Fibroblast of skin of right quadriceps (primary cell): ENCODE measurements at regions not wholly inside any gene's neighbourhood (a gene's known extent, or its start where the extent isn't known, plus 50 kb on each side); places are given as distances from the start of the nearest gene placed in this dataset.
"Not testable (repeated sequence)": the region's sequence is repeated elsewhere in the genome, so short reads cannot be mapped to it uniquely, and the experiment has no call there.

ENCODE experiments used
- DNase-seq: peaks from one replicate; pipeline ENCODE4 v3.0.0-alpha.2; 2013

GRCh38 chr5:53276825-53277224, 167.3 kb upstream of the MOCS2 start:
- DNase-seq, result no peak

GRCh38 chr5:53277491-53277890, 167.9 kb upstream of the MOCS2 start:
- no peak for DNase-seq

GRCh38 chr5:53287573-53287972, 178.0 kb upstream of the MOCS2 start:
- DNase-seq, result no peak

DNA sequence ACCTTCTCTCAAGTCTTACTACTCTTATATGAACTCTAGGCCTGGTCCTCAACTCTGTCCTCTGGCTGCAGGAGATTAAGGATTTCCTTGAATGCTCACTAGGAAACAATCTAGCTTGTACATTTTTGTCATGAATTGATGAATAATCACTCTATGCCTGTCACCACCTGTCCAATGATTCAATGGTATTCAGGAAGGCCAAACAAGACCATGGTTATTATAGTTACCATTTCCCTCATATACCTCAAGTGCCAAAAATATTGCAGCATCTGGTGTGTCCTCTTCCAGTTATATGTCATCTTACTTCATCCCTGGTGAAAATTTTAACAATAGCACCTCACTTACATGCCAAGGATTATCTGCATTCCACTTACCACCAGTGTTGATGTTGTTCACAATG, 179.0 kb upstream of the MOCS2 start:
- DNase-seq, result no peak

GRCh38 chr5:53291047-53291446, 181.5 kb upstream of the MOCS2 start:
- DNase-seq, result no peak

DNA sequence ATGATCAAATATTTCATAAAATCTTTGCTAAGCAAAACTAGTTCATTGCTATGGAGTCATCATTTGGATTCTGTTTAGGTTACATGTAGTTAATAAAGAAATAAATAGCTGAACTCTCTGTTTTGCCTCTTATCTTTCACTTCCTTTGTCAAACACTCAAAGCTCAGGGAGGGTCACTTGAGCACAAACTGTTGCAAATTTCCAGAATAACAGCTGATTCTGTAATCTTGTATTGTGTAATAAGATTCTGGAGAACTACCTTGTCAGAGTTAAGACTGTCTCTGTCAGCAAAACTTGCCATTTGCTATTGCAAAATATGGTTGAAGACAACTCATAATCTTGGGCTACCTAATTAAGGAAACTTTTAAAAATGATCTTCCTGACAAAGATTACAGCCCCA, 182.0 kb upstream of the MOCS2 start:
- no peak for DNase-seq

DNA sequence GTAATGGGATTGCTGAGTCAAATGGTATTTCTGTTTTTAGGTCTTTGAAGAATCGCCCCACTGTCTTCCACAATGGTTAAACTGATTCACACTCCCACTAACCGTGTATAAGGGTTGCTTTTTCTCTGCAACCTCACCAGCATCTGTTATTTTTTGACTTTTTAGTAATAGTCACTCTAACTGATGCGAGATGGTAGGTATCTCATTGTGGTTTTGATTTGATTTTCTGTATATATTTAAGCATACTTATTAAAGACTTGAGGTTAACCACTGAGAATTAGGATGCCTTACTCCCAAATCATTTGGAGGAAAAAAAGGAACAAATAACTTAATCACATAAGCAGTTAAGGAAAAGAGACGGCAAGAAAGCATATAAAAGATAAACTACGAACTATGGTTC, 181.6 kb upstream of the FST start:
- DNase-seq, result peak; percentile 48

- DNase-seq, result peak; percentile 69
These were observed 177.9 kb upstream of the FST start for GRCh38 chr5:53302529-53302928.

DNA sequence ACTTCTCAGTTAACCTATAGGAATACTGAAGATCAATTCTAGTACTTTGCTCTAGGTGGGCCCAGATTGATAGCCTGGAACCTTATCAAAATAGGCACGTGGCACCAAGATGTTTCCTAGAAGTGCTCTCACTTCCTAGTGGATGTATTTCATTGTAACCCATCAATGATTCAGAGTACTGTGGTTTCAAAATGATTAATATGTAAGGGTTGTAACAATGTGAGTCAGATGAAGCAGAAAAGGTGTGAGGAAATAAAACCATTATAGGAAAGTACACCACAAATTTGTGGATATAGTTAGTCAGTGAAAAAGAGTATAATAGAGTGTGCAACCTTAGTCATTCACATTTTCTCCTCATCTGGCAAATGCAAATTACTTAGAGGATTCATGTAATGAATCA, 177.3 kb upstream of the FST start:
- peak; percentile 90 for DNase-seq

- not testable (repeated sequence) for DNase-seq
These were observed 175.1 kb upstream of the FST start for GRCh38 chr5:53305316-53305715.

DNA sequence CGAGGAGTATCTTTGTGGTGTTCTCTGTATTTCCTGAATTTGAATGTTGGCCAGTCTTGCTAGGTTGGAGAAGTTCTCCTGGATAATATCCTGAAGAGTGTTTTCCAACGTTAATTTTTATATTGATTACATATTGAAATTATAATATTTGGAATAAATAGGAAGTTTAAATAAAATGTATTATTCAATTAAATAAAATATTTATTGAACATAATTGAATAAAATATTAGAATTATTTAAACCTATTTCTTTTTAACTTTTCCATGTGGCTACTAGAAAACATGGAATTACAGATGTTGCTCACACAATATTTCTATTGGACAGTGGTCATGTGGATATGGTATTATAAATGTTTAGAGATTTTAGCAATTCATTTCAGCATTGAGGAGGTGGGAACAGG, 170.8 kb upstream of the FST start:
- DNase-seq, result no peak

- DNase-seq, result peak; percentile 43
These were observed 168.7 kb upstream of the FST start for GRCh38 chr5:53311681-53312080.

DNA sequence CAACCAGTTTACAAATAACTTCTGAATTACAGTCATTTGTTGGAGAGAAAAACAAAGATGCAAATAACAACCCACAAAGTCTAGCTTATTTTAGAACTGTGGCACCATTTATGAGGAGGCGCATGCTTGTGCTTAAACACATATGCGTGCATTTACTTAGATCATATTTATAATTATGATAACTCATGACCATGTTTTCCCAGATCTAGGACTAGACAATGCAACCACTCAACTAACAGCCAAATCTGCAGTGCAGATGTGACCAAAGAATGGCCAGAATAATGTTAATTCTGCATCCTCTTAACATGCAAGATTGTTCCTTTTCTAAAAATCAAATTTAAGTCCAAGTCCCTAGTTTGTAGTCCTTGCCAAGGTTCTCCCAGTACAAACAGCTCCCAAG, 167.3 kb upstream of the FST start:
- DNase-seq, result no peak

DNA sequence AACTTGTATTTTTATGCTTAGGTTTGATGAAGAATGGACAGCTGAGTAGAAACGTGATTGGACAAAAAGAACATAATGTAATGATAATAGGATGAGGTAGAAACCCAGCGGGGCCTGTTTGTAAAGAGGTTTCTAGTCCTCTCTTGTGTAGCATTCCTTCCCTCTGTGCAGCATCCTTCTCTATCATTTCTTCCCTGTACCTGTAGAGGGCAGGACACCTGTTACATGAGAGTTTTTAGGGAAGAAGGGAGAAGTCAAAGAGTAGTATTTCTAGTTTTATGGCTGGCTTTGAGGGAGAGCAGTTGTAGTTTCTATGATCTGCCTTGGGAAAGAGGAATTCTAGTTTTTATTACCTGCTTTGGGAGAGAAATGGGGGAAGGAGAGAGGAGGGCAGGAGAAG, 162.1 kb upstream of the FST start:
- DNase-seq, result no peak

- DNase-seq, result no peak
These were observed 161.1 kb upstream of the FST start for GRCh38 chr5:53319315-53319714.

DNA sequence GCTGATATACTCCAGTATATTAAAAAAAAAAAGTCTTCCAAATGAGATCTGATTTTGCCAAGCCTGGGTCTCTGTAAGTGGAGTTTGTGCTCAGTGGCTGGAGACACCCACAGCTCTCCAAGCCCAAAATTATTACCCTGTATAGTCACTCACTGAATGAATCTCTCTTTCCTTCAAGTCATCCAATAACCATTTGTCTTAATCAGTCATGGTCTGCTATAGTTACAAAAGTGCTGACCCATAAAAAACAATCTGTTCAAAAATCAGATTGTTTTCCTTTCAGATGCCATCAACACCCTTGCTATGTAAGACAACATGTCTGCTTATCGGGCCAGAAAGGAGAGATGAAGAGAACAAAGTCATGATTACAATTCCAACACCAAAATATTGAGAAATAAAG, 159.4 kb upstream of the FST start:
- no peak for DNase-seq

DNA sequence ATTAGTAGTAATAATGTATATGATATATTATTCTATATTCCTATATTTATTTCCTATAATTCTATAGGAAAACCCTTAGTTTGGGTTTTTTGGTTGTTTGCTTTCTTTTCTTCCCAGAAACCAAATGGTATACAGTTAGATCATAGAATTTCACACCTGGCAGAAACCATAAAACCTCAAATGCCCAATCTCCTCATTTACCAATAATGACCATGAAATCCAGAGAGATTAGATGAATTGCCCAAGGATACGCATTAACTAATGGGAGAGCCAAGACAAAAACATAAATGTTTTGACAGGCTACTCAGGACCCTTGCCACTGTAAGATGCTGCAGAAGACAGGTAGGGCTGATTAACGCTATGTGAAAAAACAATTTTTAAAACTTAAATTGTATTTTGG, 158.7 kb upstream of the FST start:
- no peak for DNase-seq

GRCh38 chr5:53322257-53322656, 158.2 kb upstream of the FST start:
- DNase-seq, result no peak

DNA sequence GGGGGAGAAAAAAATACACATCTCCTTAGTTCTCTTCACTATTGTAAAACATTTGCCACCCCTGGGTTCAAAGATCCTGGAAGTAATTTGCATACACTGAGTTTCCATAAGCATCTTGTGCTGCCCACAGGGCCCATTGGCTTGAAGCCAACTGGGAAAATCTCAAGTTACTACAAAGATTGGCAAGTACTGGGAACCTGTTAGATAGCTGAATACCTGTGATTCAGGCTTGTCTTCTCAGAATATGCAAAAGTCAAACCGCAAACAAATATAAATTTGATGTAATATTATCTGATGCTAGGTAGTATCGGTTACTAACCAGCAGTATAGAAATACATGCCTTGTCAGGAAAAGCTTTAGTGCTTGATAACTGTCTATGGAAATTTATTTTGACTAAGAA, 156.9 kb upstream of the FST start:
- DNase-seq, result no peak

- DNase-seq, result no peak
These were observed 156.3 kb upstream of the FST start for GRCh38 chr5:53323943-53324642.

- DNase-seq, result peak; percentile 51
These were observed 153.8 kb upstream of the FST start for GRCh38 chr5:53326424-53327153.

DNA sequence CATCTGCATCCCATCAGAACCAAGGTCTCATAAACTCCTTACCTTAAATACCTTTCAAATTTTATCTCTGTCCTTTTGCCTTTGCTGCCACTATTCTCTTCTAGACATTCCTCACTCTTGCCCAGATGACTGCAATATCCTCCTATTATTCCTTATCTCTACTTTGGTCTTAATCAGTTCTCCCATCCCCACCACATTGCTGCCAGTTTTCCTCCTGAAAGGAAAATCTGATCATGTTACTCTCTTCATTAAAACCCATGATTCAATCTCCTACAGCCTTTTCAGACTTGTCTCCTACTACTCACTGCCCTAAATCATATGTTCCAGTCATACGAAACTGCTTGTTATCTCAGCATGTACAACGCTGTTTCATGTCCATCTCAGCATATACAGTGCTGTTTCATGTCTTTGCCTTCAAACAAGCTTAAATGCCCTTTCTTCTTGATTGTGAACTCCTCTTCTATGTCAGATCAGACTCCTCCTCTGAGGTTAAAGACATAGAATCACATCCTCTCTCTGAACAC, 152.6 kb upstream of the FST start:
- DNase-seq, result no peak

DNA sequence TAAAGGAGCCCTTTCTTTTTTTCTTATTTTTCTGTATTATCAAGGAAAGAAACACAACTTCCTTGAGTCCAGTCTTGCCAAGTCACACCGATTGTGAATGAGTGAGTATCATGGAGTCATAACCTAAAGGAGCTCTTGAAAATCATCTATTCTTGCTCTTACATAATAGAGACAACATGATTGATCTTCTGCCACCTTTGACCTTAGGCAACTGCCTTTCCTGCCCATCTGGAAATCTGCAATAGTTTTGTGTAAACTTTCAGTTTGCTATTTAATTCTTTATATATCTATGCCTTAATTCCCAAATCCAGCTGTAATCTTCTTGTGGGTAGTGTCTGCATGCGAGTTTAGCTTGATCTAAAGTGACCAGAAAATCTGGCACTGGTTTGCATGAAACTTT, 149.9 kb upstream of the FST start:
- DNase-seq, result no peak

DNA sequence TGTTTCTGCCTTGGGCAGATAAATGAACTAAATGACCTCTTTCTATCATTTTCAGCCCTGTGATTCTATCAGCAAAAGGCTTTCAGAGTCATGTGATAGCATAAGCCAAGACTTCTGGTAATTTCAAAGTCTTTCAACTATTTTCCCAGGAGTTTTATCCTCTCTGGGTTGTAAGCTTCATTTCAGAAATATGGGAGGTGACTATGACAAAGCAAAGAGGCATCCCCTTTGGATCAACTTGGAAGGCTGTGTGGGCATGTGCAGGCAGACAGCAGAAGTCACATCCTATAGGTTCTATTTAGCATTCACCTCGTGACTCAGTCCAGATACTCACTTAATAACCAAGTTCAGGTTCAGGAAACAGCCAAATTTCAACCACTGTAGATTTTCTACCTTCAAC, 149.0 kb upstream of the FST start:
- DNase-seq, result peak; percentile 87

DNA sequence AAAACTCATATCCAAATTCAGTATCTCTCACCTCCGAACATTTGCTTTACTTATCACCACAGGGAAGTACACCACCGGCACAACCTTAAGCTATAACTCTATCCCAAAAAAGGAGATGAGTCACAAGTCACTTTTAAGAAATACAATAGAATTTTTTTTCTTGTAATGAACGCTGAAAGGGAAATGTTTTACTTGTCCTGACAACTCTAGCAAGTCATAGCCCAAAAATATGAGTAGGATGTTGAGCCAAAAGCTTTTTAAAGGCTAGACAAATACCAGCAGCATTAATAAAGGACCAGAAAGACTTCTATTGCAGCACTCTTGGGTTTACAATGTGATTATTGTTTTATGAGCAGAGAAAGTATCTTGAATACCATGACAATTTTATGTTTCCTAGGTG, 147.3 kb upstream of the FST start:
- peak; percentile 77 for DNase-seq
